NCI-H526 treated with DMSO at 0.1 percent for 48 hours (cell line): ENCODE measurements at regions not wholly inside any gene's neighbourhood (a gene's known extent, or its start where the extent isn't known, plus 50 kb on each side); places are given as distances from the start of the nearest gene placed in this dataset.
"Not testable (repeated sequence)": the region's sequence is repeated elsewhere in the genome, so short reads cannot be mapped to it uniquely, and the experiment has no call there.

Source experiments
- DNase-seq: peaks from one replicate; lab custom pipeline; 2025; lab: John Stamatoyannopoulos, UW

- DNase-seq = no peak
Observed at GRCh38 chr22:22977479-22978200, 90.0 kb downstream of the IGLL5 start.

GRCh38 chr22:22978637-22979036, 91.0 kb downstream of the IGLL5 start:
- no peak for DNase-seq

- no peak for DNase-seq
Observed at GRCh38 chr22:22979121-22979724, 91.1 kb upstream of the GNAZ start.

GRCh38 chr22:22979954-22980353, 90.4 kb upstream of the GNAZ start:
- no peak for DNase-seq

- peak; percentile 13 for DNase-seq
Observed at GRCh38 chr22:22981670-22982571, 88.4 kb upstream of the GNAZ start.

GRCh38 chr22:22982616-22983015, 87.7 kb upstream of the GNAZ start:
- no peak for DNase-seq

- no peak for DNase-seq
Observed at GRCh38 chr22:22983123-22983522, 87.2 kb upstream of the GNAZ start.

GRCh38 chr22:22983816-22984215, 86.5 kb upstream of the GNAZ start:
- DNase-seq = no peak

GRCh38 chr22:22984967-22985366, 85.4 kb upstream of the GNAZ start:
- no peak for DNase-seq

- no peak for DNase-seq
Observed at GRCh38 chr22:22986008-22986407, 84.3 kb upstream of the GNAZ start.

GRCh38 chr22:22986640-22987039, 83.7 kb upstream of the GNAZ start:
- DNase-seq = no peak

GRCh38 chr22:22988150-22988549, 82.2 kb upstream of the GNAZ start:
- DNase-seq = no peak

- DNase-seq = no peak
Observed at GRCh38 chr22:22988785-22989184, 81.5 kb upstream of the GNAZ start.

GRCh38 chr22:22989856-22990255, 80.5 kb upstream of the GNAZ start:
- no peak for DNase-seq

GRCh38 chr22:22990711-22991505, 79.4 kb upstream of the GNAZ start:
- DNase-seq = not testable (repeated sequence)

GRCh38 chr22:22992474-22992873, 77.8 kb upstream of the GNAZ start:
- no peak for DNase-seq

- DNase-seq = no peak
Observed at GRCh38 chr22:22993184-22993583, 77.1 kb upstream of the GNAZ start.

GRCh38 chr22:22995166-22995565, 75.2 kb upstream of the GNAZ start:
- no peak for DNase-seq

GRCh38 chr22:22996511-22997261, 73.6 kb upstream of the GNAZ start:
- DNase-seq = no peak

- DNase-seq = no peak
Observed at GRCh38 chr22:22997262-22997898, 72.9 kb upstream of the GNAZ start.

- DNase-seq = no peak
Observed at GRCh38 chr22:22997988-22998387, 72.3 kb upstream of the GNAZ start.
